A549 (cell line): ENCODE measurements at regions not wholly inside any gene's neighbourhood (a gene's known extent, or its start where the extent isn't known, plus 50 kb on each side); places are given as distances from the start of the nearest gene placed in this dataset.

Experiments used
- ATAC-seq, 2 experiments: fragments of 200-7000 bp in 1 of 2; fragments of >200 bp in 1 of 2; cut with Nextera tagmentation in 1 of 2; cut with Tn5 transposase in 1 of 2; 3 replicates each; pipeline versions ENCODE4 v1.8.0 to v1.9.1; 2018 to 2020; ENCODE audit warnings: mild to moderate bottlenecking in 1 of 2, moderate library complexity in 1 of 2
- CTCF ChIA-PET: fragments of 300-600 bp; sonication (Branson Sonifier 250); formaldehyde crosslinking; extraction: SDS; loops from one replicate; lab custom pipeline; 2021; ENCODE audit warnings: antibody characterized with exemption, inconsistent platforms; lab: Yijun Ruan, JAX
- POLR2A ChIA-PET: fragments of 350-600 bp; formaldehyde crosslinking; extraction: SDS; loops from one replicate; lab custom pipeline; 2021; ENCODE audit warnings: antibody characterized with exemption, inconsistent platforms; lab: Yijun Ruan, JAX
- DNase-seq, 2 experiments: peaks; one replicate each; pipeline versions ENCODE4 v3.0.0 to v3.0.0-alpha.2; 2011 to 2016; ENCODE audit warnings: low read depth in 1 of 2, low spot score in 1 of 2
- FAIRE-seq: peaks from 2 replicates; lab custom pipeline; 2011; peaks lifted over from hg19 to GRCh38; lab: Jason Lieb, UNC
- H3K27ac ChIP-seq, 2 experiments: fragments of >200 bp; sonication (Bioruptor Twin); formaldehyde crosslinking; 3 replicates each; pipeline ENCODE4 v1.5.1; 2016 to 2017
- H3K4me1 ChIP-seq: fragments of >200 bp; sonication (Bioruptor Twin); formaldehyde crosslinking; 3 replicates; pipeline ENCODE4 v1.6.1; 2016
- H3K4me2 ChIP-seq: fragments of >200 bp; sonication (Bioruptor Twin); formaldehyde crosslinking; 3 replicates; pipeline ENCODE4 v1.6.1; 2016
- H3K4me3 ChIP-seq: fragments of >200 bp; sonication (Bioruptor Twin); formaldehyde crosslinking; 3 replicates; pipeline ENCODE4 v1.5.1; 2016
- H3K9me3 ChIP-seq: fragments of >200 bp; sonication (Bioruptor Twin); formaldehyde crosslinking; 3 replicates; pipeline ENCODE4 v1.6.1; 2016
- BHLHE40 ChIP-seq: IDR thresholded peaks from 2 replicates; pipeline ENCODE4 v1.6.1; 2012; ENCODE audit warnings: low read depth, low read length, inconsistent platforms
- CBX2 ChIP-seq: fragments of 200-600 bp; sonication (generic); IDR thresholded peaks from 2 replicates; pipeline ENCODE4 v1.6.1; 2016; ENCODE audit warnings: low read depth, mild to moderate bottlenecking, borderline replicate concordance
- CBX8 ChIP-seq: fragments of 200-600 bp; sonication (generic); IDR thresholded peaks from 2 replicates; pipeline ENCODE4 v1.6.1; 2016
- CEBPB ChIP-seq, 2 experiments: fragments of >200 bp in 1 of 2; sonication (Bioruptor Twin) in 1 of 2; formaldehyde crosslinking in 1 of 2; IDR thresholded peaks; 2 replicates each; pipeline ENCODE4 v1.6.1; 2012 to 2016
- CHD2 ChIP-seq: fragments of 150-350 bp; IDR thresholded peaks from 2 replicates; pipeline ENCODE4 v1.6.1; 2014; ENCODE audit warnings: low read length; ENCODE audit not compliant: partially characterized antibody
- FOXS1 ChIP-seq: fragments of 250-450 bp; sonication (Bioruptor Pico); IDR thresholded peaks from 2 replicates; pipeline ENCODE4 v1.5.0; 2020; ENCODE audit warnings: mild to moderate bottlenecking, moderate library complexity
- HDAC2 ChIP-seq: fragments of 200-600 bp; sonication (generic); IDR thresholded peaks from 2 replicates; pipeline ENCODE4 v1.6.1; 2016
- HEYL ChIP-seq: fragments of 250-450 bp; sonication (Bioruptor Pico); IDR thresholded peaks from 2 replicates; pipeline ENCODE4 v1.8.0; 2021; ENCODE audit warnings: mild to moderate bottlenecking, moderate library complexity
- KDM1A ChIP-seq: fragments of 200-600 bp; sonication (generic); IDR thresholded peaks from 2 replicates; pipeline ENCODE4 v1.6.1; 2016; ENCODE audit warnings: low read depth, mild to moderate bottlenecking
- NPAS2 ChIP-seq: fragments of 250-450 bp; sonication (Bioruptor Pico); IDR thresholded peaks from 2 replicates; pipeline ENCODE4 v1.8.0; 2022; ENCODE audit warnings: mild to moderate bottlenecking, moderate library complexity, borderline replicate concordance
- POLR2A ChIP-seq: IDR thresholded peaks from 2 replicates; pipeline ENCODE4 v1.6.1; 2012; ENCODE audit warnings: mild to moderate bottlenecking, low read length
- RARB ChIP-seq: fragments of 250-450 bp; sonication (Bioruptor Pico); IDR thresholded peaks from 2 replicates; pipeline ENCODE4 v1.8.0; 2021; ENCODE audit warnings: mild to moderate bottlenecking, moderate library complexity
- RNF2 ChIP-seq: fragments of 200-600 bp; sonication (generic); IDR thresholded peaks from 2 replicates; pipeline ENCODE4 v1.6.1; 2016; ENCODE audit warnings: low read depth, mild to moderate bottlenecking, antibody characterized with exemption, moderate library complexity, borderline replicate concordance
- SMC3 ChIP-seq: fragments of >200 bp; sonication (Bioruptor Twin); formaldehyde crosslinking; IDR thresholded peaks from 3 replicates; pipeline ENCODE4 v1.6.1; 2018; ENCODE audit warnings: inconsistent platforms
- SREBF2 ChIP-seq: fragments of 450-650 bp; IDR thresholded peaks from 2 replicates; pipeline ENCODE4 v1.6.1; 2014; ENCODE audit warnings: mild to moderate bottlenecking, moderate library complexity
- TFCP2L1 ChIP-seq: fragments of 250-450 bp; sonication (Bioruptor Pico); IDR thresholded peaks from 2 replicates; pipeline ENCODE4 v1.5.0; 2021; ENCODE audit warnings: mild to moderate bottlenecking
- TP53 ChIP-seq: fragments of 250-450 bp; sonication (Bioruptor Pico); IDR thresholded peaks from 2 replicates; pipeline ENCODE4 v1.5.0; 2021; ENCODE audit warnings: mild to moderate bottlenecking, moderate library complexity
- ZNF302 ChIP-seq: fragments of 250-450 bp; sonication (Bioruptor Pico); IDR thresholded peaks from 2 replicates; pipeline ENCODE4 v1.9.0; 2021; ENCODE audit warnings: inconsistent platforms, mild to moderate bottlenecking, moderate library complexity
- WGBS: methylation state at CpG from one replicate; pipeline ENCODE4 v1.1.6; 2017; ENCODE audit errors: missing lambda C conversion rate; 5-methylcytosine and 5-hydroxymethylcytosine counted together
- TF ChIP-seq, protein P1 (sequence below): fragments of >200 bp; sonication (Bioruptor Twin); formaldehyde crosslinking; IDR thresholded peaks from 3 replicates; pipeline ENCODE4 v1.6.1; 2016
- TF ChIP-seq, protein P2 (sequence below): IDR thresholded peaks from 2 replicates; pipeline ENCODE4 v1.6.1; 2012
- TF ChIP-seq, protein P3 (sequence below): fragments of 450-650 bp; IDR thresholded peaks from 2 replicates; pipeline ENCODE4 v1.6.1; 2014; ENCODE audit warnings: antibody characterized with exemption
- TF ChIP-seq, protein P4 (sequence below): fragments of 200-600 bp; sonication (generic); IDR thresholded peaks from 2 replicates; pipeline ENCODE4 v1.6.1; 2016; ENCODE audit warnings: antibody characterized with exemption, mild to moderate bottlenecking, moderate library complexity
- TF ChIP-seq, protein P5 (sequence below): IDR thresholded peaks from 2 replicates; pipeline ENCODE4 v1.6.1; 2012
- TF ChIP-seq, protein P6 (sequence below): fragments of 150-350 bp; IDR thresholded peaks from 2 replicates; pipeline ENCODE4 v1.6.1; 2014; ENCODE audit warnings: low read depth, mild to moderate bottlenecking, low read length

DNA sequence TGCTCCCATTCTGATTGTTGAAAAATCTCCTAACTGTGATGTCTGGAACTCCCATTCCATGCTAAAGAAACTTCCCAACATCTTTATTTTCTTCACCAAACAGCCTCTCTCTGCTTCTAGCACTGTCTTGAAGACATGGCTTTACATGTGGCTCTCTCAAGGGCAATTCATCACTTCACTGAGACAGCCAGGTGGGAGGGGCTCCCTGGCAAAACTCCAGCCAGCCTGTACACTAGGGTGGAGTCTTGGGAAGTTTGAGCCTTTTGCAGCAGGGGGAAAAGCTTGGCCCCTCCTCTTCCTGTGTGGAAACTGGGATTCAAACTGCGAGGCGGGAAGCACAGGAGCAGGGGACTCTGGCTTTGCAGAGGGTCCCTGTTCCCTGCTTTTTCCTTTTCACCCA, 130.5 kb upstream of the TTC29 start:
- no peak overlapping the region for H3K27ac ChIP-seq
- no peak overlapping the region for H3K4me3 ChIP-seq
- ATAC-seq: no peak
- ChIA-PET POLR2A (no interaction called here), CTCF (no interaction called here)
- no peak for FAIRE-seq
- TF ChIP-seq, protein P1, sequence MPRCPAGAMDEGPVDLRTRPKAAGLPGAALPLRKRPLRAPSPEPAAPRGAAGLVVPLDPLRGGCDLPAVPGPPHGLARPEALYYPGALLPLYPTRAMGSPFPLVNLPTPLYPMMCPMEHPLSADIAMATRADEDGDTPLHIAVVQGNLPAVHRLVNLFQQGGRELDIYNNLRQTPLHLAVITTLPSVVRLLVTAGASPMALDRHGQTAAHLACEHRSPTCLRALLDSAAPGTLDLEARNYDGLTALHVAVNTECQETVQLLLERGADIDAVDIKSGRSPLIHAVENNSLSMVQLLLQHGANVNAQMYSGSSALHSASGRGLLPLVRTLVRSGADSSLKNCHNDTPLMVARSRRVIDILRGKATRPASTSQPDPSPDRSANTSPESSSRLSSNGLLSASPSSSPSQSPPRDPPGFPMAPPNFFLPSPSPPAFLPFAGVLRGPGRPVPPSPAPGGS: no peak
- TF ChIP-seq POLR2A (no peak), SMC3 (no peak), HEYL (no peak), TFCP2L1 (CRISPR knock-in tag) (no peak), RNF2 (no peak), ZNF302 (no peak), SREBF2 (no peak), CBX2 (no peak)
- TF ChIP-seq, protein P2, sequence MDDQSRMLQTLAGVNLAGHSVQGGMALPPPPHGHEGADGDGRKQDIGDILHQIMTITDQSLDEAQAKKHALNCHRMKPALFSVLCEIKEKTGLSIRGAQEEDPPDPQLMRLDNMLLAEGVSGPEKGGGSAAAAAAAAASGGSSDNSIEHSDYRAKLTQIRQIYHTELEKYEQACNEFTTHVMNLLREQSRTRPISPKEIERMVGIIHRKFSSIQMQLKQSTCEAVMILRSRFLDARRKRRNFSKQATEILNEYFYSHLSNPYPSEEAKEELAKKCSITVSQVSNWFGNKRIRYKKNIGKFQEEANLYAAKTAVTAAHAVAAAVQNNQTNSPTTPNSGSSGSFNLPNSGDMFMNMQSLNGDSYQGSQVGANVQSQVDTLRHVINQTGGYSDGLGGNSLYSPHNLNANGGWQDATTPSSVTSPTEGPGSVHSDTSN: no peak
- TF ChIP-seq, protein P3, sequence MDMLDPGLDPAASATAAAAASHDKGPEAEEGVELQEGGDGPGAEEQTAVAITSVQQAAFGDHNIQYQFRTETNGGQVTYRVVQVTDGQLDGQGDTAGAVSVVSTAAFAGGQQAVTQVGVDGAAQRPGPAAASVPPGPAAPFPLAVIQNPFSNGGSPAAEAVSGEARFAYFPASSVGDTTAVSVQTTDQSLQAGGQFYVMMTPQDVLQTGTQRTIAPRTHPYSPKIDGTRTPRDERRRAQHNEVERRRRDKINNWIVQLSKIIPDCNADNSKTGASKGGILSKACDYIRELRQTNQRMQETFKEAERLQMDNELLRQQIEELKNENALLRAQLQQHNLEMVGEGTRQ: no peak
- TF ChIP-seq, protein P4, sequence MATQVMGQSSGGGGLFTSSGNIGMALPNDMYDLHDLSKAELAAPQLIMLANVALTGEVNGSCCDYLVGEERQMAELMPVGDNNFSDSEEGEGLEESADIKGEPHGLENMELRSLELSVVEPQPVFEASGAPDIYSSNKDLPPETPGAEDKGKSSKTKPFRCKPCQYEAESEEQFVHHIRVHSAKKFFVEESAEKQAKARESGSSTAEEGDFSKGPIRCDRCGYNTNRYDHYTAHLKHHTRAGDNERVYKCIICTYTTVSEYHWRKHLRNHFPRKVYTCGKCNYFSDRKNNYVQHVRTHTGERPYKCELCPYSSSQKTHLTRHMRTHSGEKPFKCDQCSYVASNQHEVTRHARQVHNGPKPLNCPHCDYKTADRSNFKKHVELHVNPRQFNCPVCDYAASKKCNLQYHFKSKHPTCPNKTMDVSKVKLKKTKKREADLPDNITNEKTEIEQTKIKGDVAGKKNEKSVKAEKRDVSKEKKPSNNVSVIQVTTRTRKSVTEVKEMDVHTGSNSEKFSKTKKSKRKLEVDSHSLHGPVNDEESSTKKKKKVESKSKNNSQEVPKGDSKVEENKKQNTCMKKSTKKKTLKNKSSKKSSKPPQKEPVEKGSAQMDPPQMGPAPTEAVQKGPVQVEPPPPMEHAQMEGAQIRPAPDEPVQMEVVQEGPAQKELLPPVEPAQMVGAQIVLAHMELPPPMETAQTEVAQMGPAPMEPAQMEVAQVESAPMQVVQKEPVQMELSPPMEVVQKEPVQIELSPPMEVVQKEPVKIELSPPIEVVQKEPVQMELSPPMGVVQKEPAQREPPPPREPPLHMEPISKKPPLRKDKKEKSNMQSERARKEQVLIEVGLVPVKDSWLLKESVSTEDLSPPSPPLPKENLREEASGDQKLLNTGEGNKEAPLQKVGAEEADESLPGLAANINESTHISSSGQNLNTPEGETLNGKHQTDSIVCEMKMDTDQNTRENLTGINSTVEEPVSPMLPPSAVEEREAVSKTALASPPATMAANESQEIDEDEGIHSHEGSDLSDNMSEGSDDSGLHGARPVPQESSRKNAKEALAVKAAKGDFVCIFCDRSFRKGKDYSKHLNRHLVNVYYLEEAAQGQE: no peak
- H3K9me3 ChIP-seq: no peaks in the 10 kb centered on the region
- no peak overlapping the region for H3K4me2 ChIP-seq
- 47% methylated on average over 2 of the region's 2 CpGs for whole genome bisulfite sequencing
- no peak for DNase-seq
- no peaks in the 10 kb centered on the region for H3K4me1 ChIP-seq

DNA sequence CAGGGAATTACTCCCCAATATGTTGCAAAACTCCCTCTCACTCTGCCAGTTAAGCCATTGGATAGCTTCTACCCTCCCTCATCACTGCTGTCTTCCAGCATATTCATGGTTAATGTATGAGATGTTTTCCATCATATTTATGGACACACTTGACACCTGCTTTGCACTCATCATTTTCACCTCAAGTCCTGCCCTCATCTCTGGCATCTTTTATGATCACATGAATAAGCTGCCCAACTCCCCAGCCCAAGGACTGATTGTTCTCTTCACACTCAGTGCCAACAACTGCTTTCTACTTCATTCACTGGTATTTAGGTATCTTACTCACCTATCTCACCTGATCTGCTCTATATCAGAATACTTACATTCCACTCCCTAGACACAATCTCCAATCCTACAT, 131.1 kb upstream of the TTC29 start:
- H3K4me3 ChIP-seq: no peak overlapping the region
- no peaks in the 10 kb centered on the region for H3K4me1 ChIP-seq
- CTCF ChIA-PET: interaction anchor here (0.8 kb wide), 1 partner anchor 58 kb away, joined by 3 read pairs; no protein-coding TSS in a partner anchor
- no peak overlapping the region for H3K4me2 ChIP-seq
- FAIRE-seq (no peak), DNase-seq (no peak), ATAC-seq (no peak)
- POLR2A ChIA-PET: no interaction called here
- no peak overlapping the region for H3K27ac ChIP-seq
- no peak for TF ChIP-seq HDAC2
- no peak for TF ChIP-seq POLR2A
- TF ChIP-seq BHLHE40: no peak
- no peak for TF ChIP-seq CEBPB (IDR thresholded peaks at IDR 0.05)
- TF ChIP-seq CBX8: no peak
- TF ChIP-seq TP53 (CRISPR knock-in tag): no peak
- TF ChIP-seq, protein P4: no peak
- no peak for TF ChIP-seq NPAS2
- TF ChIP-seq CHD2: no peak
- TF ChIP-seq KDM1A: no peak
- TF ChIP-seq RARB: no peak
- TF ChIP-seq CBX2: no peak
- TF ChIP-seq, protein P5, sequence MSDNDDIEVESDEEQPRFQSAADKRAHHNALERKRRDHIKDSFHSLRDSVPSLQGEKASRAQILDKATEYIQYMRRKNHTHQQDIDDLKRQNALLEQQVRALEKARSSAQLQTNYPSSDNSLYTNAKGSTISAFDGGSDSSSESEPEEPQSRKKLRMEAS: no peak
- TF ChIP-seq, protein P6, sequence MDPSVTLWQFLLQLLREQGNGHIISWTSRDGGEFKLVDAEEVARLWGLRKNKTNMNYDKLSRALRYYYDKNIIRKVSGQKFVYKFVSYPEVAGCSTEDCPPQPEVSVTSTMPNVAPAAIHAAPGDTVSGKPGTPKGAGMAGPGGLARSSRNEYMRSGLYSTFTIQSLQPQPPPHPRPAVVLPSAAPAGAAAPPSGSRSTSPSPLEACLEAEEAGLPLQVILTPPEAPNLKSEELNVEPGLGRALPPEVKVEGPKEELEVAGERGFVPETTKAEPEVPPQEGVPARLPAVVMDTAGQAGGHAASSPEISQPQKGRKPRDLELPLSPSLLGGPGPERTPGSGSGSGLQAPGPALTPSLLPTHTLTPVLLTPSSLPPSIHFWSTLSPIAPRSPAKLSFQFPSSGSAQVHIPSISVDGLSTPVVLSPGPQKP: no peak
- TF ChIP-seq FOXS1: no peak
- no peak for TF ChIP-seq RNF2
- H3K9me3 ChIP-seq: no peaks in the 10 kb centered on the region
